Kidney (tissue), 13 donors: ENCODE measurements at regions not wholly inside any gene's neighbourhood (a gene's known extent, or its start where the extent isn't known, plus 50 kb on each side); places are given as distances from the start of the nearest gene placed in this dataset.

Experiments
- DNase-seq, 5 donors: peaks; one replicate each; pipeline ENCODE4 v3.0.0-alpha.2; 2013 to 2020
- FAIRE-seq: peaks from 2 replicates; lab custom pipeline; 2012; peaks lifted over from hg19 to GRCh38; lab: Jason Lieb, UNC
- H3K27ac ChIP-seq, 2 donors: one replicate each; pipeline ENCODE4 v1.7.0; 2013; ENCODE audit warnings: low read depth in 2 of 2, low read length in 2 of 2, inconsistent platforms in 1 of 2
- H3K27me3 ChIP-seq: one replicate; pipeline ENCODE4 v1.7.1; 2013; ENCODE audit warnings: low read length, inconsistent platforms; ENCODE audit not compliant: control insufficient read depth, insufficient read depth
- H3K36me3 ChIP-seq, 3 donors: one replicate each; pipeline versions ENCODE4 v1.7.0 to v1.7.1; 2013; ENCODE audit warnings: low read length in 3 of 3, control low read depth in 1 of 3, inconsistent platforms in 1 of 3; ENCODE audit not compliant: insufficient read depth in 3 of 3, control insufficient read depth in 2 of 3
- H3K4me1 ChIP-seq, 3 donors: one replicate each; pipeline versions ENCODE4 v1.7.0 to v1.7.1; 2013; ENCODE audit warnings: low read length in 3 of 3, inconsistent platforms in 1 of 3, low read depth in 1 of 3; ENCODE audit not compliant: control insufficient read depth in 2 of 3, insufficient read depth in 2 of 3
- H3K4me3 ChIP-seq, 3 donors: one replicate each; pipeline versions ENCODE4 v1.7.0 to v1.8.1; 2013; ENCODE audit warnings: low read length in 3 of 3, control low read depth in 1 of 3, inconsistent platforms in 1 of 3
- H3K9ac ChIP-seq, 3 donors: one replicate each; pipeline versions ENCODE4 v1.7.0 to v1.7.1; 2013; ENCODE audit warnings: low read length in 3 of 3, control low read depth in 1 of 3, inconsistent platforms in 1 of 3
- H3K9me3 ChIP-seq, 3 donors: one replicate each; pipeline versions ENCODE4 v1.7.0 to v1.7.1; 2013; ENCODE audit warnings: low read length in 3 of 3, control low read depth in 1 of 3, inconsistent platforms in 1 of 3; ENCODE audit not compliant: control insufficient read depth in 2 of 3, insufficient read depth in 1 of 3
- intact Hi-C: fragments of 100-400 bp; cut with DNase I; formaldehyde crosslinking; loops from one replicate; pipeline ENCODE4 v1.11.1; 2022
- TF ChIP-seq, protein P1 (sequence below): IDR thresholded peaks from 3 replicates; pipeline ENCODE4 v1.5.1; 2012; ENCODE audit warnings: mild to moderate bottlenecking, moderate library complexity, borderline replicate concordance; ENCODE audit not compliant: insufficient read depth; ENCODE audit errors: extremely low read depth
- donor health status: control.
- donor health status: control.
- donor health status: control.
- donor health status: control.
- donor health status: control.
- donor health status: DM: yes; HTN: yes; CAD: no.
- donor health status: Normal renal cell carcinoma (clear cell type).

DNA sequence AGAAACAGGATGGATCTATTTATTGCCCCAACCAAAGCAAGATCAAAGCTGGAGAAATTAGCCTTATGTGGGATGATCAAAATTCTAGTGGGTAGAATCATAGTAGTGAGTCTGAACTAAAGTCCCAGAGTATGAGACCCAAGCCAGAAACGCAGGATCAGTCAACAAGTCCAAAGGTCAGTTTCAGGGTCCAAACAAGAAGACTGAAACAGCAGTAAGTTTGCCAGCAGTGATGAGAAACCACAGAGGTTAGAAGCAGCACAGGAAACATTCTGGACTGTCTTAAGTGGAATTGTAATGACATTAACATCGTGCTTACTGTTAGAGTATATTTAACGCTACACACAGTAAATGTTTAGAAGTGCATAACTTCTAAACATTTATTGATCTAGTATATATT lies 251.0 kb downstream of the LRRIQ3 start:
- no peaks in the 10 kb centered on the region for H3K27me3 ChIP-seq
- TF ChIP-seq, protein P1, sequence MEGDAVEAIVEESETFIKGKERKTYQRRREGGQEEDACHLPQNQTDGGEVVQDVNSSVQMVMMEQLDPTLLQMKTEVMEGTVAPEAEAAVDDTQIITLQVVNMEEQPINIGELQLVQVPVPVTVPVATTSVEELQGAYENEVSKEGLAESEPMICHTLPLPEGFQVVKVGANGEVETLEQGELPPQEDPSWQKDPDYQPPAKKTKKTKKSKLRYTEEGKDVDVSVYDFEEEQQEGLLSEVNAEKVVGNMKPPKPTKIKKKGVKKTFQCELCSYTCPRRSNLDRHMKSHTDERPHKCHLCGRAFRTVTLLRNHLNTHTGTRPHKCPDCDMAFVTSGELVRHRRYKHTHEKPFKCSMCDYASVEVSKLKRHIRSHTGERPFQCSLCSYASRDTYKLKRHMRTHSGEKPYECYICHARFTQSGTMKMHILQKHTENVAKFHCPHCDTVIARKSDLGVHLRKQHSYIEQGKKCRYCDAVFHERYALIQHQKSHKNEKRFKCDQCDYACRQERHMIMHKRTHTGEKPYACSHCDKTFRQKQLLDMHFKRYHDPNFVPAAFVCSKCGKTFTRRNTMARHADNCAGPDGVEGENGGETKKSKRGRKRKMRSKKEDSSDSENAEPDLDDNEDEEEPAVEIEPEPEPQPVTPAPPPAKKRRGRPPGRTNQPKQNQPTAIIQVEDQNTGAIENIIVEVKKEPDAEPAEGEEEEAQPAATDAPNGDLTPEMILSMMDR, result no peak
- H3K9ac ChIP-seq, result no peak overlapping the region
- no peak overlapping the region for H3K4me3 ChIP-seq
- no peak overlapping the region for H3K27ac ChIP-seq
- DNase-seq (peak in 1 of 5 donors; percentile 3), FAIRE-seq (no peak)
- H3K9me3 ChIP-seq, result no peaks in the 10 kb centered on the region
- no peaks in the 10 kb centered on the region for H3K36me3 ChIP-seq
- H3K4me1 ChIP-seq, result no peaks in the 10 kb centered on the region
- intact Hi-C loops, result no loop called here

- TF ChIP-seq, protein P1, result no peak
- no peak for FAIRE-seq
- no peak for DNase-seq
- no peaks in the 10 kb centered on the region for H3K27me3 ChIP-seq
- no peak overlapping the region for H3K27ac ChIP-seq
- no peaks in the 10 kb centered on the region for H3K9me3 ChIP-seq
- intact Hi-C loops, result no loop called here
- no peaks in the 10 kb centered on the region for H3K36me3 ChIP-seq
- H3K9ac ChIP-seq, result no peak overlapping the region
- no peak overlapping the region for H3K4me3 ChIP-seq
- no peaks in the 10 kb centered on the region for H3K4me1 ChIP-seq
Measured at GRCh38 chr1:73943270-73943669, 254.7 kb downstream of the LRRIQ3 start.

GRCh38 chr1:73930293-73930692 lies 267.7 kb downstream of the LRRIQ3 start:
- Histone ChIP-seq H3K27me3 (no peaks in the 10 kb centered on the region), H3K4me1 (no peaks in the 10 kb centered on the region), H3K4me3 (no peak overlapping the region), H3K36me3 (no peaks in the 10 kb centered on the region), H3K9me3 (no peaks in the 10 kb centered on the region), H3K27ac (no peak overlapping the region), H3K9ac (no peak overlapping the region)
- DNase-seq, result no peak
- intact Hi-C loops, result no loop called here
- no peak for FAIRE-seq
- TF ChIP-seq, protein P1, result no peak

DNA sequence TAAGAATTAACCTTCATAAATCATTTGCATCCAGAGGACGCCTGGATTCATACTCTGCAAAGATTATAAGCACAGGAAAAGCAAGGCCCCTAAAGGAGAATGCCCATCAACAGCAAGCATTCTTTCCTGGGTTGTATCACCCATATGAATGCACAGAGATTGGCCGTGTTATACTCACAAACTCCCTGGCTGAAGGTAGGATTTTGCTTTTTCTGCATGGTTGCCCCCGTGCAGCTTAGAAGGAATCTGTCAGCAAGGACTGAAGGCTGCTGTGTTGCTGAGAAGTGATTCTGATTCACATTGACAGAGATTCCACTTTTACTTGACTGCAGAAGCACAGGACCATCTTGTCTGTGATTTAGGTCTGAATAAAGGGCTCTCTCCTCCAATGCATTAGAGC lies 283.0 kb downstream of the LRRIQ3 start:
- no peaks in the 10 kb centered on the region for H3K27me3 ChIP-seq
- H3K9ac ChIP-seq, result no peak overlapping the region
- H3K36me3 ChIP-seq, result no peaks in the 10 kb centered on the region
- H3K27ac ChIP-seq, result no peak overlapping the region
- FAIRE-seq, result no peak
- no peaks in the 10 kb centered on the region for H3K4me1 ChIP-seq
- H3K4me3 ChIP-seq, result no peak overlapping the region
- TF ChIP-seq, protein P1, result no peak
- H3K9me3 ChIP-seq, result peaks cover 0 to 8% (median 0%) of the 10 kb centered on the region in 3 donors
- intact Hi-C loops, result no loop called here
- DNase-seq, result peak in 3 of 5 donors; percentile 15 to 29 (median 17)
